Glutamatergic neuron (in vitro differentiated cells): ENCODE measurements at regions not wholly inside any gene's neighbourhood (a gene's known extent, or its start where the extent isn't known, plus 50 kb on each side); places are given as distances from the start of the nearest gene placed in this dataset.

ENCODE experiments used
- DNase-seq: peaks from one replicate; pipeline ENCODE4 v3.0.0; 2022
- H3K27ac Mint-ChIP-seq: one replicate; pipeline ENCODE4 v1.8.0; 2020; ENCODE audit warnings: mild to moderate bottlenecking, mixed read lengths, inconsistent platforms; ENCODE audit not compliant: unreplicated experiment
- H3K27me3 Mint-ChIP-seq: one replicate; pipeline ENCODE4 v1.8.0; 2020; ENCODE audit warnings: mild to moderate bottlenecking, moderate library complexity, mixed read lengths, inconsistent platforms; ENCODE audit not compliant: unreplicated experiment
- H3K36me3 Mint-ChIP-seq: one replicate; pipeline ENCODE4 v1.8.0; 2020; ENCODE audit warnings: mild to moderate bottlenecking, mixed read lengths, inconsistent platforms; ENCODE audit not compliant: unreplicated experiment
- H3K4me1 Mint-ChIP-seq: one replicate; pipeline ENCODE4 v1.8.0; 2020; ENCODE audit warnings: mild to moderate bottlenecking, low read depth, mixed read lengths, inconsistent platforms; ENCODE audit not compliant: unreplicated experiment
- H3K4me3 Mint-ChIP-seq: one replicate; pipeline ENCODE4 v1.8.0; 2020; ENCODE audit warnings: mild to moderate bottlenecking, mixed read lengths, inconsistent platforms; ENCODE audit not compliant: unreplicated experiment
- H3K9me3 Mint-ChIP-seq: one replicate; pipeline ENCODE4 v1.8.0; 2020; ENCODE audit warnings: mild to moderate bottlenecking, moderate library complexity, mixed read lengths, inconsistent platforms; ENCODE audit not compliant: unreplicated experiment
- CTCF ChIP-seq: fragments of 200-600 bp; sonication (generic); IDR thresholded peaks from one replicate; pipeline ENCODE4 v1.5.0; 2021; ENCODE audit not compliant: partially characterized antibody, unreplicated experiment

GRCh38 chr2:18262601-18263000 is 297.9 kb downstream of the RDH14 start:
- no peak for DNase-seq
- no peak for TF ChIP-seq CTCF
- Mint-ChIP-seq H3K36me3 (no peaks in the 10 kb centered on the region), H3K4me1 (no peaks in the 10 kb centered on the region), H3K9me3 (no peaks in the 10 kb centered on the region), H3K4me3 (no peak overlapping the region), H3K27ac (no peak overlapping the region), H3K27me3 (peaks cover 2% of the 10 kb centered on the region)

- H3K4me3 Mint-ChIP-seq, result no peak overlapping the region
Measured at GRCh38 chr2:18253686-18254197, 306.7 kb downstream of the RDH14 start.

GRCh38 chr2:18251486-18251885 is 309.0 kb downstream of the RDH14 start:
- Mint-ChIP-seq H3K4me1 (peaks cover 11% of the 10 kb centered on the region), H3K9me3 (peaks cover 11% of the 10 kb centered on the region), H3K36me3 (peaks cover 24% of the 10 kb centered on the region), H3K4me3 (peak overlapping the region; percentile 60), H3K27ac (peak overlapping the region; percentile 93), H3K27me3 (peaks cover 5% of the 10 kb centered on the region)
- peak; percentile 29 for DNase-seq
- TF ChIP-seq CTCF, result no peak

More at GRCh38 chr2:18253686-18254197, 306.7 kb downstream of the RDH14 start:
- H3K27ac Mint-ChIP-seq, result no peak overlapping the region
- TF ChIP-seq CTCF, result no peak
- peaks cover 24% of the 10 kb centered on the region for H3K36me3 Mint-ChIP-seq
- no peak for DNase-seq
- peaks cover 11% of the 10 kb centered on the region for H3K4me1 Mint-ChIP-seq
- peaks cover 11% of the 10 kb centered on the region for H3K9me3 Mint-ChIP-seq
- H3K27me3 Mint-ChIP-seq, result peaks cover 5% of the 10 kb centered on the region

GRCh38 chr2:18247282-18248110 is 313.0 kb downstream of the RDH14 start:
- H3K36me3 Mint-ChIP-seq, result peaks cover 10% of the 10 kb centered on the region
- H3K27ac Mint-ChIP-seq, result no peak overlapping the region
- no peak for DNase-seq
- peaks cover 38% of the 10 kb centered on the region for H3K4me1 Mint-ChIP-seq
- no peak for TF ChIP-seq CTCF
- H3K27me3 Mint-ChIP-seq, result peaks cover 10% of the 10 kb centered on the region
- peaks cover 16% of the 10 kb centered on the region for H3K9me3 Mint-ChIP-seq
- no peak overlapping the region for H3K4me3 Mint-ChIP-seq

- no peak for TF ChIP-seq CTCF
- Mint-ChIP-seq H3K4me3 (no peak overlapping the region), H3K36me3 (peaks cover 4% of the 10 kb centered on the region), H3K27me3 (peaks cover 6% of the 10 kb centered on the region), H3K9me3 (peaks cover 5% of the 10 kb centered on the region), H3K27ac (peak overlapping the region; percentile 96), H3K4me1 (peaks cover 29% of the 10 kb centered on the region)
- DNase-seq, result peak; percentile 56
Measured at GRCh38 chr2:18245375-18245774, 315.1 kb downstream of the RDH14 start.
